ENCODE measurements at regions not wholly inside any gene's neighbourhood (a gene's known extent, or its start where the extent isn't known, plus 50 kb on each side); places are given as distances from the start of the nearest gene placed in this dataset.

DNA sequence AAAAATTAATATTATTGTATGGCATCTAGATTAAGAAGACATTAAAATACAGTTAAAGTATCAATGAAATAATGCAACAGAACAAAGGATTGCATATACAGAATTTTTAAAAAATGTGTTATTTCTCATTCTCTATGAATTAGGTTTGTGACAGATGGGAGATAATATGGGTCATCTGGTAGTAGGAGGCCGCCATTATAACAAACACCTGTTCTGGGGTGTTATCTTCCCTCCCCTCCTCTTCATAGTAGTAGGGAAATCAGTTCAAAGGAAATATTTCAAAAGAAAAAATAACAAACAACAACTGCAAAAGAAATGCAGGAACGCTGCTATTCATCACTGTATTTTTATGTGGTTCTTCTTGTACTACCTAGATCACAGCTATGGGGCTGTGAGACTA lies 187.0 kb upstream of the ATP2B1 start:
- DNase-seq = no peak

DNA sequence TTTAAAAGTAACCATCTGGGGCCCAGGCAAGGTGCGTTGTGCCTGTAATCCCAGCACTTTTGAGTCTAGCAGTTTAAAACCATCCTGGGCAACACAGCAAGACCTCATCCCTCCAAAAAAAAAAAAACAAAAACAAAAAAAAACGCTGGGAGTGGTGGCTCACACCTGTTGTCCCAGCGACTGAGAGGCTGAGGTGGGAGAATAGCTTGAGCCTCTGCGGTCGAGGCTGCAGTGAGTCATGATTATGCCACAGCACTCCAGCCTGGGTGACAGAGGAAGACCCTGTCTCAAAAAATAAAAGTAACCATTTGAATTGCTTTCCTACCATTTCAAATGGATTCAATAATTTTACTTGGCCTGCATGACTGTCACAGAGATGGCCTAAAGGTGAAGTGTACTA lies 186.5 kb upstream of the ATP2B1 start:
- no peak for DNase-seq

DNA sequence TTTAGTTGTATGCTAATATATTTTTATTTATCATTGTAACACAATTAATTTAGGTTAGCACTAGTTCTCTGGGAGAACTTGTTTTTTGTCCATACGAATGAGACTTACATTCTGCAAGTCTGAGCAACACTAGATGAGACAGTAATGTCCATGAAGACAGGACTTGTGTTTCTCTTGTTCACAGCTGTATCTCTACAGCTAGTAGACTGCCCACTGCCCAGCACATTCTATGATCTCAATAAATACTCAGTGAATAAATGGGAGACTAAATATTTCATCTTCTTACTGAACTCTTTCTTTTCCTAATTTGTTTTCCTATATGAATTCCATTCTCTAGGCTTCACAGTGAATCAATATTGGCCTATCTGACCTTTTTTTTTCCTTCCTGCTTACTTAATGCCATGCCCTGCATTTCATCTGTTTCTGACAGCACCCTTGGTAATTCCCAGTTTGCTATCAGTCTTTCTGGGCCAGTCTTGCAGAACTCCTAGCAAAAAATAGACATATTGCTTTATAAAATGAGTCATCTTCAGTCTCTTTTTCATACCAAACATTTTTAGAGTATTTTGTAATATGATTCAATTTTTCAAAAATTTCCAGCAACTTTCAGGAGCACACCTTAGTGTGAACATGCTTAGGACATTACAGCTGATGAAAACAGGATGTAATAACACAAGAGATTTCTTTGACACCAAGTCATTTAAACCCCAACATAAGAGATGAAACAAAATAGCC lies 185.5 kb upstream of the ATP2B1 start:
- no peak for DNase-seq

DNA sequence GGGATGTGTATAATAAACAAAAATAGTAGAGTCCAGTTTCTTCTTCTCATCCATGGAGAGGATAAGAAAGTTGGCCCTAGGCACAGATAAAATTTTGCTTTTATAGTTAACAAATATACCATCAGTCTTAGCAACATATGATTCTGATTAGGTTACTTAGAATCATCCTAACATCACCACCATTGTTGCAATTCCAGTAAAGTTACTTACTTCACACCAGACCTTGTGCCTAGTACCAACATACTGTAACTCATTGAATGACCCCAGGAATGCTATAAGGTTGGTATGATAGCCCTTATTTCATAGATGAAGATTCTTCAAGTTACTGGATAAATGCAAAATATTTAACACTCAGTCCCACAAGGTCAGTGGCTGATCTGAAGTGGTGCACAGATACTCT lies 183.8 kb upstream of the ATP2B1 start:
- no peak for DNase-seq

DNA sequence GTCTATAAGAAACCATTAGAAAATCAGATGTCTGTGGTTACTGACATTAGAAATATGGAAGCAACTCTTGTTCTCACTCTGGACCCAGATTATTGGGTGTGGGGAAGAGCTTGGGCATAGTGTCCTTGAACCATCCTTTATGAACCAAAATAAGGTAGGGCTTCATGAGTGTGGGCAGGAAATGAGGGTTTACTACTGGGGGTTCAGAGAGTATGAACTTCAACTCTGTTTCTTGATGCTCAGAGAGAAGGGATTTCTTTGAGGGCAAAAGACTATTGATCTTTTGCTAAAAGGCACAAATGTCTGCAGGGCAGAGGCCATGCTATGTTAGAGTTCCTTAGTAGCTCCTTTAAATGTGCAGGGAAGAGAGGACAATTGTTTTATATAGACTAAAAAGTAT lies 183.3 kb upstream of the ATP2B1 start:
- DNase-seq = no peak

DNA sequence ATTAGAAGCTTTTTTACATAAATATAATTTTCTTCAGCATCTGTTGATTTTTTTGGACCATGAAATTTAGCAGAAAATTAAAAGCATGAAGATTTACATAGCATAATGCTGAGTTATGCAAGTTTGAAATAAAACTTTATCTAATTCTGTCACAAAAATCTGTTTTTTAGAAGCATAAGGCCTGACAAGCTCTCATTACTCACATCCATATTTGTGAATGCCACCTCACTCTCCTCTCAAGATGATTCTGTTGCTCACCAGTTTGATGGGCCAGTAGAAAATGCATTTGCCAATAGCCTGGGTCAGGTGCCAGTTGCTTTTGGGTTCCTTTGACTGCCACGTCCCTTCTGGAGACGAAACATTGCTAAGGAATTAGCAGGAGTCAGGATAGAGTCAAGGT lies 181.5 kb upstream of the ATP2B1 start:
- no peak for DNase-seq

DNA sequence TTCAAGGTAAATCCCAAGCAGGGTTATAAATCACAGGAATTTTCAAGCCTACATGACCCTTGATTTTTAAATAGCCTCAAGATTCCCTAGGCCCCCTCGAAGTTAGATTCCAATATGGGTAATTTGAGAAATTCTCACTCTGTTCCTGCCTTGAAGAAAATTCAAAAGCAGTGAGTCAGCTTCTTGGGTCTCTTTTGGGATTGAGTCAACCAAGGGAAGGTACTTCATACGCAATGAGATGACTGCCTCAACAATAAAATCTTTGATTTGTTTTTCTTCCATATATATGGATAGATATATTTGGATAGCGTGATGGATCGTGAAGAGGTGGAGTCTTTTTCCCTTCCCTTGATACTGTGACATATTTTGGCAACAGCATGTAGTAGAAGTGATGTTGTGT lies 180.4 kb upstream of the ATP2B1 start:
- no peak for DNase-seq

DNA sequence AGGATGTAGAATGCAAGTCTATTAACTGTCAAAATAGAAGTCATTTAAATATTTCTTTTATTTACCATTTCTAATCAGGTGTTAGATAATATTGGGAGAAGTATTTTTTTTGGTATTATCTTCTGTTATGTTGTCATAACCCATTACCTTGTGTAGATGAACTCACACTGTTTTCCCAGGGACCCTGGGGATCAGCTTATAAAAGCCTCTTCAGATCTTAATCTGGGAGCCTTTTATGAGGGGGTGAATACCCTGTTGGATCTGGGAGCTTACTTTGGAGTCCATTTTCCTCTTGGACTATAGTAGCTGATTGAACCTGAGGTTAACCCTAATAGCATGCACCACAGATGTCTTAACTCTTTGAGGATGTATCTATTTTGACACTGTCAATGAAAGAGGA lies 176.3 kb upstream of the ATP2B1 start:
- DNase-seq = no peak

DNA sequence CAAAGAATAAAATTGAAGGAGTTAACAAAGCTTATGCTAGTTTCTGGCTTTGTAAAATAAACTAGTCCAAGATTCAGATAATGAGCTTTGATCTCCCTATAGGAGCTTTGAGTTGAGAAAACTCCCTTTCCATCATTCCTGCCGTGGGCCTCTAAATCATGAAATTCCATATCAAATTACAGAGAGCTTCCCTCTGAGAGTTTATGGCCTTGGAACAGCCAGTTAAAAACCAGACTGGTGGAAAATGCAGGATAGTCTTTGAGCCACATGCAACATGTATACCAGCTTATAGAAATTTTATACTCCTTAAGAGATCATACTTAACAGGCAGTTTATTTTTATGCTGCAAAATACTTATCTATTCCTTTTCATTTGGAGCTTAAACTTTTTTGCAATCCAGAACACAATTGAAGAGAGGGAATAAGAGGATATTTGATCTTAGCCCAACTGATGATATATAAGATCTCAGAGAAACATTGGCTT lies 175.8 kb upstream of the ATP2B1 start:
- DNase-seq = no peak

DNA sequence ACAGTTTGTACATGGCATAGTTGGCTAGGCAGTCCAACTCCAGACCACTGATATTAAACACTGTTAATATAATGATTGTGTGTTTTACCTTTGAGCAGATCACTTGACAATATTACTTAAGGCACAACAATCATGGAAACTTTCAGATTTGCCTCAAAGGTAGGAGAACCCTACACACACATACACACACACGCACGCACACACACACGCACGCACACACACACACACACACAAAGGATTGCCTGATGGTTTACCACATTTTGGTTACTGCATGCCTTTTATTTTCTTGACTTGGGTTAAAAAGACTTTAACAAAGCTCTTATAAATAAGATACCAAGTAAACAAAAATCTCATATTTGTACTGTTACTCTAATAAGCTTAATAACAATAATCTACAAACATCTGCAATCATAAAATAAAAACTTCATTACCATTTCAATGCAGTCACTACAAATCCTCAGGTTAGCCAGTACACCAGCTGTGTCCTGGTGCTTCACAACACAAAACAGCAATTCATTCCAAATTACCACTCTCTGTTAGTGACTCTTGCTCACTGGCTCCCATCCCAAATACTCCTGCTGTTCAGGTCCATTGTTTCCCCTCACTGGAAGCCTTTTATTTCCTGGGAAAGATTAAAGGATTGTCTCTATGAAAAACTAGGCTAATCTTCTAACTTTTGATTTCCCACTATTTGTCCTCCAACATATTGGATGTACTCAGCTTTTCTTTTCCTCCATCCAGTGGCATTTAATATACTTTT lies 175.2 kb upstream of the ATP2B1 start:
- no peak for DNase-seq

DNA sequence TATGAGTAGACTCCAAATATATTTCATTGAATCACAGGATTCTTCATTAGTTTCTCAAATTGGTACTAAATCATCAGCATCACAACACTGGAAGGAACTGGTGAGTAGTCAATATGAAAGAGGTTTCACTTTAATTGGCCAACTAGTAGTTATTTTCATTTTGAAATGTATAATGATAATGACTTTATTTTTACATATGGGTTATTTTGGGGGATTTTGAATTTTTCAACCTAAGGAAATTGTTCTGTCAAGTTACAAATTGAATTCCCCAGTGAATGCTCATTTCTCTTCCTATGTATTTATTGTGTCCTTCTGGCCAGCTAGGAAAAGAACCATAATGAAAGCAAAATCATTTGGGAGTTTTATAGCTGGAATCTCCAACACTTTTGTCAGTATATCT lies 174.2 kb upstream of the ATP2B1 start:
- no peak for DNase-seq

DNA sequence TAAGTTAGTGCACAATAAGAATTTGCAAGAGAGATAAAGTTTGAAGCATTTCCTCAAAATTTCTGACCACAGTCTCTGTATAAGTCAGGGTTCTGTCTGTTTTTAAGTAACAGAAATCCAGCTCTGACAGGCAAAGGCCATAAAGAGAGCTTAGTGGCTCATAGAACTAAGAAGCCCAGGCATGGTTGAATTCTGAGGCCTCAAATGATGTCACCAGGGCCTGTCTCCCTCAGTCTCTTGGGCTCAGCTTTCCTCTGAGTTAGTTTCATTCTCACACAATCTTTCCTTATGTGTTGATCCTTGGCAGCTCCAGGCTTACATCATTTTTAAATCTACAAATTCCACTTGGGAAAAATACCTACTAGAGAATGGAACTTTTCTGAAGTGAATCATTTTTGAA lies 173.4 kb upstream of the ATP2B1 start:
- DNase-seq = peak; percentile 27

DNA sequence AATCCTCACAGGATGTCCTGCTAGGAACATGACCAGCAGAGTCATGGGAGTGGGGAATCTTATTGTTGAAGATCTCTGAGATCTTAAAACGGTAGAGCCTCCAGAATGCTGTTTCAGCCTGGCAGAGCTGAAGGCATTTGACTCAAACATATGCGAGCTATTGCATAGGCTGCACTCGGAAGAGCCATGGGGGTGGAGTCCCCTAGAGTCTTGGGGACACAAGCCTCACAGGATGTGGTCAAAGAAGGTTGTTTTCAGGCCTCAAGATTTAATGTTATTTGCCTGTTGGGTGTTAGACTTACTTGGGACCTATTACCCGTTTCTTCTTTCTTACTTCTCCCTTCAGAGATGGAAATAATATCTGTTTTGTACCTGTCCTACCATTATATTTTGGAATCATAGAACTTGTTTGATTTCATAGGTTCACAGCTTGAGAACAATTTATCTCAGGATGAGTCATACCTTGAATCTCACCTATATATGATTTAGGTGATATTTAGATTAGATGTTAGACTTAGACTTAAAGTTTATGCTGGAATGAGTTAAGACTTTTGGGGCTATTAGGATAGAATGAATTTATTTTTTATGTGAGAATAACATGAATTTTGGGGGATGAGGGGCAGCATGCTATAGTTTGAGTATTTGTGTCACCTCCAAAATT lies 172.2 kb upstream of the ATP2B1 start:
- peak; percentile 62 for DNase-seq

DNA sequence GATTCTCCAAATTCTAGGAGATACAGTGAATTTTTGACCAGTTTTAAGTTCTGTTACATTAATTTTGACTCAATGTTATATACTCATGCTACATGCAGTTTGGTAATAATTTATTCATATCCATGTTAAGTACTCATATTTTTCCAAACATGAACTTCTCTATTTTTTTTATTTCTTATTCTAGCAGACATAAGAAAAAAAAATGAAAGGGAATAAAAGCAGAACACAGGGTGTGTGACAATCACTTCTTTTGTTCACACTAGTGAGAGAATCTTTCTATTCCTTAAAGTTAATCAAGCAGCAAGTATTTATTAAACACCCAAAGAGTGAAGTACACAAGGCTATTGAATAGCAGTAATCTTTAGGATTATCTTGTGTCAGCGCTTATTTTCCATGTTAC lies 171.1 kb upstream of the ATP2B1 start:
- DNase-seq = no peak

DNA sequence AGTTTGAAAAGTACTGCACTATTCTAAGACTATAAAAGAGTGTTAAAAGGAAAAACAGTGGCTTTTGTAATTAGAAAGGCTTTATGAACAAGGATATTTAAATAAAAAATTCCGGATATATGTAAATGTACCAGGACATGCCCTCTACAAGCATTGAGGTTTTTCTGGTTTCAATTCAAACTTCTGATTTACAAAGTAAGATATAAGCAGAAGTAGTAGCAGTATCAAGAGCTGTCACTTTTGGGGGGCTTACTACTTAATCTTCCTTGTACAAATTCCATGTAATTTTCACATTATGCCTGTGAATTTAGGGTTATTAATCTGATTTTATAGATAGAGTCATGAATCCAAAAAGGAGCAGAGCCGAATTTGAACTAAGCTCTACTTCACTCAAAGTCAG lies 170.3 kb upstream of the ATP2B1 start:
- DNase-seq = no peak

DNA sequence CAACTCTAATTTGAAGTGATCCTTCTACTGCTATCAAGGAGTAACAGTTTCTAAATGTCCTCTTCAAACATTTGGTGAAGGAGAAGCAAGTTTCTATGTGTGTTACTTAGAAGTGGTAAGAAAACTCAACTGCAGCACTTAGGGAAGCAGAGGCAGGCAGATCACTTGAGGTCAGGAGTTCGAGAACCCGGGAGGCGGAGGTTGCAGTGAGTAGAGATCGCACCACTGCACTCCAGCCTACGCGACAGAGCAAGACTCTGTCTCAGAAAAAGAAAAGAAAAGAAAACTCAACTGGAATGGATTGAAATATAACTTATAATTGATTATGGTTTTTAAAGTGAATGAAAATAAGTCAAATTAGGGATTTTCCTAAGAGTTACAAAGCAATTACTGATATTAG lies 169.7 kb upstream of the ATP2B1 start:
- no peak for DNase-seq

DNA sequence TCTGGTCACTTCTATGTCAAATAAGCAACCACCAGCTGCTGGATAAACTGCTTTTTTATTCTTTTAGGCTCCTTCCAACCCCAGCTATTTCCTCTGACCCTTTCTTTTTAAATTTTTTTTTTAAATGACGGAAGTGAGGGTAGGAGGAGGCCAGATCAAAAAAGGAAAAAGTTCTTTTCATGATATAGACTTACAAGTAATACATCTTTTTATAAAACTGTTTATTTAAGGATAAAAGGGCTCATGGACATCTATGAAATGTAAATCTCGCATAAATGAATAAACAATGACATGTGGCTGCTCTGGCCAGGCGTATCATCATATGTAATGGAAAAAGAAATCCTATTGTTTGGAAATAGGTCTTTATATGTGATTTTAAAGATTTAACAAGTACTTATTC lies 169.0 kb upstream of the ATP2B1 start:
- no peak for DNase-seq

DNA sequence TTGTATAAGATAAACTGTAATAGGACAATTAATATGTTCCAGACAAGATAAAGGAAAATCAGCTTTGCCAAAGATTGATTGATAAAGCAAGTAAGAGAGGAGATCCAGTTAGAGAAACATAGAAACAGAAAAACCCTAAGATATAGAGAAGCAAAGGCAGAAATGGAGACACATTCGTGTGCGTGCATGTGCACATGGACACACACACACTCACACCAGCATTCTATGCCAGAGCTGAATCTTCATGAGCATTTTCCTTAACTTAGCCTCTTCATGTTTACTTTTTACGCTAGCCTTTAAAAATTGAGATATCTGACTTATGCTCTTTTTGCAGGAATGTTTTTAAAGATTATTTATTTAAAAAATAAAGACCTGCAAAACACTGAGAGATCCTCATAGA lies 168.5 kb upstream of the ATP2B1 start:
- no peak for DNase-seq

DNA sequence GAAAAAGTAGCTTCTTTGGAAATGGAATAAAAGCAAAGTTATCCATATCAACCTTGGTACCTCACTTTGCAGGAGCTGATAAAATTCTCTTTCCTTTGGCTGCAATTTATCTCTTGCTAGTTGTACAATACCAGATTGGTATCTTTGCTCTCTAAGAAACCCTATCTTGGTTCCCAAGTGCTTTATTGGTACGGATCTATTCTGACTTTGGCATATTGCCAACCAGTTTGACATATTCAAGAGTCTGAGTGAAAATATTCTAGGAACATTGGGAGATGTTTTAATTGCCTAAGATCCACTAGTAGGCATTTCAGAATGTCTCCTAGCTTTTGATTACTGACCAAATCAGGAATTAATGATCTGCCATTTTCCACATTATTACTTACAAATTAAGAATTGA lies 167.2 kb upstream of the ATP2B1 start:
- DNase-seq = no peak

DNA sequence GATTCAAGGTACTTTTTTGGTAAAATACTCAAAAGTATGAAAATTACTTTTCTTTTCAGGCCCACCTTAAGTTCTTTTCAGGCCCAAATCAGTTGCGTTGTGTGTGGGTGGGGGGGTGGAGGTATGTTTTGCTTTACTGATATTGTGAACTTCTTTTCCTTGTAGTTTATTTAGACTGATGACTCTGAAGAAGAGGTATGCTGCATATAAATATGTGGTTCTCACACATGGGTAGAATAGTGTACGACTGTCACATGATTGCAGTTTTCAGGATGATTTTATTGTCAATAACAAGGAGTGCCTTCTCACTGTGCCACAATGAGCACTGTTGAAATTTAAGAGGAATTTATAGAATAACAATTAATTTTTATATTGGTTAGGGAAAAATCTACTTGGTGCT lies 166.6 kb upstream of the ATP2B1 start:
- no peak for DNase-seq

DNA sequence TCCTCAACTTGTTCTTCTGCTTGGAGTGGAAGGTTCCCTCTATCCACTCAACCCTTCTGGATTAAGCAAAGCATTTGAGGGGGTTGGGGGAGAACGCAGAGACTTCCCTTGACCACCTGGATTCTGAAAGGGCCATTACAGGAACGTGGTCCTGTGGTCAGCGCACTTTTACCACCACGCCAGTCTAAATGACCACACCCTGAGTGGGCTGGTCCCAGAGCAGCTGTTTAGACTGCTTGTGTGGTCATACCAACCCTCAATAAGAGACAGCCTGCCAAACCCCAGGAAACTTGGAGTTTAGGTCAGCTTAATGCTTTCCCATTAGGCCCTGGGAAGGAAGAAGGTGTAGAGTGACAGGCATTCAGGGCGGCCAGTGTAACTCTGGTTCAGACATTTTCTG lies 165.5 kb upstream of the ATP2B1 start:
- no peak for DNase-seq

DNA sequence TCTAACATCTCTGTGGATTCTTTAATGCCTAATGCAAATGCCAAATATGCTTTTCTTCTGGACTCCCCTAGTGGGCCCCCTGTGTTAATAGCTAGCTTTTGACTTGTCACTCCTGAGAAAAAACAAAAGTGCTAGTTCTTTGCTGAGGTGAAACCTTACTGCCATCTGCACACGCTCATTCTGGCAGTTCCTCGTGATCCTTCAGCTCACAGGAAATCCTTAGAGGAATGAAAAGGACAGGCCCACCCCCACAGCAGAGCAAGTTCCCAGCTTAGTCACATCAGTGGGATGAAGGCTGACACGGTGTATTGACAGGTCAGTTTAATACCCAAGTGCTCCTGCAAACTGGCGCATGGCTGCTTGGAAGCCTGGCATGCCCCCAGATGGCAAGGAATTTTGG lies 165.1 kb upstream of the ATP2B1 start:
- no peak for DNase-seq

DNA sequence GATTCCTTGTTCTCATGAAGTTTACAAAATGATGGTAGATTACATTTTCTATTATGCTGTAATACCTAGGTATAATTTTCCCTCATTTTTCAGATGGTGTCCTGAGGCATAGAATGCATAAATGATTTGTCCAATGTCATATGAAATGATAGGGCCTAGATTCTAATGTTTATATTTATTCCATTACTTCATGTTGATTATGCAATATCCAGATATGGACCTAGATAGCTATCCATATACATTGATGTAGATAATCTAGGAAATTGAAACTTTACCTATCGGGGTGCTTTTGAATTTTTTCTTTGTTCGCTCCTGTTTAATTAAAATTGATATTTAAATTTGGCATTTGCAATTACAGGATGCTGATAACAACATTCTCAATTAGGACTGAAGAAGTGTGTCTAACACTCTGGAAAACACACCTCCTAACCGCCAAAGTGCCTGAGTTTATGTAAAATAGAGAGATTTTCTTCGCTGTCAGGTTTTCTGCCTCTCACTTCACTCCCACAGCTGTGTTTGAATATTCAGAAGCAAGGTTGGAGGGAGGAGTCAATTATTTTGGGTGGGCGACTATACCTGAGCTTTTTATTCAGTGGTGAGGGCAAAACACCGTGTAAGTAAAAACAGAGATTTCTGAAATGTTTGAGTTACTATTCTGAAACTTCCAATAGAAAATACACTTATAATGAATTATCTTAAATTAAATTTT lies 164.4 kb upstream of the ATP2B1 start:
- no peak for DNase-seq

Data from CD4-positive, alpha-beta T cell treated with Interleukin-6 for 4 hours (primary cell).